Lower lobe of right lung (tissue), 2 donors: ENCODE measurements at regions not wholly inside any gene's neighbourhood (a gene's known extent, or its start where the extent isn't known, plus 50 kb on each side); places are given as distances from the start of the nearest gene placed in this dataset.

ENCODE experiments used
- ATAC-seq, 2 donors: fragments of 200-7000 bp; cut with Tn5 transposase; one replicate each; pipeline ENCODE4 v1.9.1; 2020 to 2022; ENCODE audit warnings: mild to moderate bottlenecking in 2 of 2, moderate library complexity in 2 of 2
- DNase-seq: peaks from one replicate; pipeline ENCODE4 v3.0.0-alpha.2; 2020
- H3K27ac ChIP-seq: fragments of 200-600 bp; one replicate; pipeline ENCODE4 v1.8.0; 2022
- H3K27me3 ChIP-seq: fragments of 200-600 bp; one replicate; pipeline ENCODE4 v1.8.0; 2022; ENCODE audit warnings: low read depth
- H3K36me3 ChIP-seq: fragments of 200-600 bp; one replicate; pipeline ENCODE4 v1.8.0; 2022; ENCODE audit warnings: mild to moderate bottlenecking
- H3K4me1 ChIP-seq: fragments of 200-600 bp; one replicate; pipeline ENCODE4 v1.8.0; 2022
- H3K4me3 ChIP-seq: fragments of 200-600 bp; one replicate; pipeline ENCODE4 v1.8.0; 2022; ENCODE audit warnings: mild to moderate bottlenecking
- H3K9me3 ChIP-seq: fragments of 200-600 bp; one replicate; pipeline ENCODE4 v1.8.0; 2022
- CTCF ChIP-seq: fragments of 200-600 bp; IDR thresholded peaks from one replicate; pipeline ENCODE4 v1.8.0; 2022; ENCODE audit warnings: antibody characterized with exemption, mild to moderate bottlenecking
- intact Hi-C: fragments of 100-400 bp; cut with DNase I; formaldehyde crosslinking; loops from one replicate; pipeline ENCODE4 v1.11.0; 2022
- donor health status: DM: no; HTN: yes; CAD: no; lungs with severe emphysema.

DNA sequence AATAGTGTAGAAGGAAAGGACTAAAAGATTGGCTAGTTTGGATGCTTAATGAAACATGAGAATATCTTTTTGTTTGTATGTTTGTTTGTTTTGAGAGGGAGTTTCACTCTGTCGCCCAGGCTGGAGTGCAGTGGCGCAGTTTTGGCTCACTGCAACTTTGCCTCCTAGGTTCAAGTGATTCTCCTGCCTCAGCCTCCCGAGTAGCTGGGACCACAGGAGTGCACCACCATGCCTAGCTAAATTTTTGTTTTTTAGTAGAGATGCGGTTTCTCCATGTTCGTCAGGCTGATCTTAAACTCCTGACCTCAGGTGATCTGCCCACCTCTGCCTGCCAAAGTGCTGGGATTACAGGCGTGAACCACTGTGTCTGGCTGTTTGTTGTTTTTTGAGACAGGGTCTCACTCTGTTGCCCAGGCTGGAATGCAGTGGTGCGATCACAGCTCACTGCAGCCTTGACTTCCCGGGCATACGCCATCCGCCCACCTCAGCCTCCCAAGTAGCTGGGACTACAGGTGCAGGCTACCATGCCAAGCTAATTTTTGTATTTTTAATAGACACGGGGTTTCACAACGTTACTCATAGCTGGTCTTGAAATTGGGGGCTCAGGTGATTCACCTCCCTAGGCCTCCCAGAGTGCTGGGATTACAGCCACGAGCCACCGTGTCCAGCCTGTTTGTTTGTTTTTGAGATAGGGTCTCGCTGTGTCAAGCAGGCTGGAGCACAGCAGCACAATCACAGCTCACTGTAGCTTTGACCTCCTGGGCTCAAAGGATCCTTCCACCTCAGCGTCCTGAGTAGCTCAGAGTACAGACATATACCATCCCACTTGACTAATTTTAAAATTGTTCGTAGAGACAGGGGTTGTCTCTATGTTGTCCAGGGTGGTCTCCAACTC lies 209.2 kb downstream of the MYCN start:
- ATAC-seq, result no peak
- H3K4me1 ChIP-seq, result no peaks in the 10 kb centered on the region
- DNase-seq, result no peak
- H3K9me3 ChIP-seq, result no peaks in the 10 kb centered on the region
- no peak overlapping the region for H3K4me3 ChIP-seq
- H3K27me3 ChIP-seq, result no peaks in the 10 kb centered on the region
- no peaks in the 10 kb centered on the region for H3K36me3 ChIP-seq
- no peak overlapping the region for H3K27ac ChIP-seq
- TF ChIP-seq CTCF, result no peak
- intact Hi-C loops, result no loop called here

- ATAC-seq, result no peak
- TF ChIP-seq CTCF, result no peak
- Histone ChIP-seq H3K27ac (no peak overlapping the region), H3K4me3 (no peak overlapping the region), H3K9me3 (no peaks in the 10 kb centered on the region), H3K36me3 (no peaks in the 10 kb centered on the region), H3K27me3 (no peaks in the 10 kb centered on the region), H3K4me1 (no peaks in the 10 kb centered on the region)
- no peak for DNase-seq
- intact Hi-C loops, result no loop called here
Measured at GRCh38 chr2:16148632-16149348, 208.4 kb downstream of the MYCN start.

DNA sequence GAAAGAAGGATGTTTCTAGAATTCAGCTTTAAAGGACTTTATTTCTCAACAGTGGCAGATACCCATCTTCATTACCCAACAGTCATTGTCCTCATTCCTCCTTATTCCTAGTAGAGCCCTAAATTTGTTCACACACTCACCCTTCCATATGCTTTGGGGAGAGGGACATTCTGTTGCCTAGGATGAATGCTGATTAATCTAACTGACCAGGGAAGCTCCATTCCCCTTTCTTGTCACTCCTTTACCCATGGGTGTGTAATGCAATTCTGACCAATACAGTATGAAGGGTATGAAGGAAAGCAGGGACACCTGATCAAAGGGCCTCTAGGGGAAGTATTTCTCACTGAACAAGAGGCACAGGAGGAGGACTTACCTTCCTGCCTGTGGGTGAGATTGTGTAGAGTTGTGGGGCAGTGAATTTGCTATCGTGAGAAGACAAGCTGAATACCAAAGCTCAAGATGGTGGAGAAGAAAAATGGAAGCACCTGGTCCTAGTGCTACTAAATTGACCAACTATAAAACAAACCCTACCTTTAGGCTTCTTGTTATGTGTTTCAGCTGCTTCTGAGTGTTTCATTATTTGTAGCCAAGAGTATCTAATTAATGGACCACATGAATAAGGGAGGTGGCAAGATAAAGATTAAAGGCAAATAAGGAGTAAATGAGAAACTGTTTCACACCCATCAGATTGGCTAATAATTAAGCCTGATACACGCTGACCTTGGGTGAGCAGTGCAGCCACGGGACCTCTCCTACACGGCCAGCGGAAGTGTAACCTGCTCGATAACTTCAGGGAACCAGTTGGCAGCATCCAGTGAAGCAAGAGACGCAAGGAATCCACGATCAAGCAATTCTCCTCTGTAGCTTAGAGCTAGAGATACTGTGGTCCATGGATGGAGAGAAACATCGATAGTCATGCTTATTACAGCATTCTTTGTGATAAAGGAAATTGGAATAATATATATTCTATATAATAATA lies 202.3 kb downstream of the MYCN start:
- ATAC-seq (no peak), DNase-seq (no peak)
- Histone ChIP-seq H3K9me3 (no peaks in the 10 kb centered on the region), H3K27me3 (no peaks in the 10 kb centered on the region), H3K4me1 (no peaks in the 10 kb centered on the region), H3K27ac (no peak overlapping the region), H3K4me3 (no peak overlapping the region), H3K36me3 (no peaks in the 10 kb centered on the region)
- intact Hi-C loops, result no loop called here
- no peak for TF ChIP-seq CTCF

GRCh38 chr2:16141641-16141921 lies 201.2 kb downstream of the MYCN start:
- no peak for DNase-seq
- Histone ChIP-seq H3K9me3 (no peaks in the 10 kb centered on the region), H3K4me1 (no peaks in the 10 kb centered on the region)

More at GRCh38 chr2:16141641-16141921, 201.2 kb downstream of the MYCN start:
- H3K36me3 ChIP-seq, result no peaks in the 10 kb centered on the region
- no peak overlapping the region for H3K27ac ChIP-seq
- no peaks in the 10 kb centered on the region for H3K27me3 ChIP-seq
- H3K4me3 ChIP-seq, result no peak overlapping the region
- intact Hi-C loops, result no loop called here
- ATAC-seq, result no peak
- TF ChIP-seq CTCF, result no peak
